ENCODE measurements at regions not wholly inside any gene's neighbourhood (a gene's known extent, or its start where the extent isn't known, plus 50 kb on each side); places are given as distances from the start of the nearest gene placed in this dataset.

DNA sequence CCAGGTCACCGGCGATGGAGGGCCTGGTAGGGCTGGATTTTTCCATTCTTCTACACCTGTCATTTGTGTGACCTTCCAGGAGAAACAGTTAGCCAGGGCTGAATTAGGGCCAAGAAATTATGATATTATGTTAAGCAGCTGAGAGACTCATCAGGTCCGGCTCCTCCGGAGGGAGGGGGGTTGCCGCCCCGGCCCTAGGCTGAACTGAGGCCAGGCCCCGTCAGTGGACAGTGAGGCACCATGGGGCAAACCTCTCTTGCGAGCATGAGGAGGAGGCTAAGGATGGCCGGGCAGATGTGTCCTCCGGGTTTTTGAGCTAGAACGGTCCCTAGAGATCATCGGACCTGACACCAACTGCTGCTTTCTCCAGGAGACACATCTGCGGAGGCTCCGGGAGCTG, 150.1 kb downstream of the SOX11 start:
- DNase-seq (ENCODE audit: low read depth) = no peak

DNA sequence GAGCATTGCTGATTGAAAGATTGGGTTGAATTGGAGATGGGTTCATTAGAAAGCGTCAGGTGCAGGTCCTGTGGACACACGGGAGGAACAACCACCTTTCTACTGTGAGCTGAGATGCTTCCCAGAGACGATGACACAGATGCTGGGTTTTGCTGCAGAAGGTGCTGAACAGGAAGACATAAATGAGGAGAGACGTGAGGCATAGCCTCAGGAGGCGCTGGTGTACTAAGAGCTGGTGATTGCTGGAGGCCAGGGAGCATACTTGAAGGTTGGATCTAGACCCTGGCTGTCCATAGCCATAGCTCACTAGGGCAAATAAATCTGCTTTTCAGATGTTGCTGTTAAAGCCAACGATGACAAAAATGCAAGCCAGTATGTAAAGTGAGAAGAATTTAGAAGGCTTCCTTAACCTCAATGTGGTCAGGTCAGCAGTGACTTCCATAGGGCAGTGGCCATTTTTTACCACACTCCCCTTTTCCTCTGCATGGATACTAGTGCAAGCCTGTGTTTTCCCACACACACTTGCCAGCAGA, 153.7 kb downstream of the SOX11 start:
- no peak for DNase-seq (ENCODE audit: low read depth)

DNA sequence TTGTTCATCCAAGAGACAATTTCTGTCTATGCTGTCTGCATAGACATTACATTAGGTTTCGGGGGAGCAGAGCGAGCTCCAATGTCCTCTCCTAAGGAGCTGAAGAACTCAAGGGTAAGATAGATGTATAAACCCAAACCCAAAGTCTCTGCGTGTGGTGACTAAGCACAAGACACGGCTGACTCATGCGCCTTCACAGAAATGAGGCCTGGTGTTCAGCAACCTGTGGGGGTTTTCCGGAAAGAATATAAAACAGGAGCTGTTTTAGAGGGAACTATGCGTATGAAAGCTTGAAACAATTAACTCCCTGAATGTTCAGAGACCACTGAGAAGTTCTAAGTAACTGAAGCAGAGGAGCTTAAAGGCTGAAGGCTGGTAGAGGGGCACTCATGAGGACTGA, 154.7 kb downstream of the SOX11 start:
- no peak for DNase-seq (ENCODE audit: low read depth)

DNA sequence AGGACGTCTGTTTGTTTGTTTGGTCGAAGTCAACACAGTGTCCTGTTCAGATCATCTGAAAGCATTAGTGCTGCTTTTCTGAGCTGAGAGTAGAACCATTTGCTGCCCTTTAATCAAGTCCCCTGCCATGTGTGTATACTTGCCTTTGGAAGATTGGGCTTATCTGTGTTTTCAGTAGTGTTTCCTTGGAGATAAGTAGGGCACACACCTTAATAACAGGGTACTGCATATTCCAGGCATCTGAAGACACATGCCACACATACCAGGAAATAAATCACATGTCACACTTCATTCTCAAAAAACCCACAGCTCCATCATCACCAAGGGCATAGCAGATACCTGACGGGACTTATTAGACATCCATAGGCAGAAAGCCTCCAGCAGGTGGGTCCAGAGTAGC, 157.4 kb downstream of the SOX11 start:
- no peak for DNase-seq (ENCODE audit: low read depth)

DNA sequence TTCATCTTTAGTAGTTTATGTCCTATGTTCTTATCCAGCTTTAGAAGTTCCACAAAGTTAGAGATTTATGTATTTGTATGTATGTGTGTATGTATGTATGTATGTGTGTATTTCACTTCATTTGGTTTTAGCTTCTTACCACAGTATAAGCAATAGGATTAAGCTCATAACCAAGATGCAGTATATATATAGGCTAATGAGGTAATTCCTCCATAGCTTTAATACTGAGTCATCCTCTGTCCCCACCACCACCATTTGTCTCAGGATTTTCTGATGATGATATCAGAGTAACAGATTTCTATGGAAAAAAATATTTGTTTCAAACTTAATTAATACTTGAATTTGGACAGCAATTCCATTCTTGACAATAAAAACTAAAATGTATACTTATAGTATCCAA, 159.2 kb downstream of the SOX11 start:
- DNase-seq (ENCODE audit: low read depth) = no peak

DNA sequence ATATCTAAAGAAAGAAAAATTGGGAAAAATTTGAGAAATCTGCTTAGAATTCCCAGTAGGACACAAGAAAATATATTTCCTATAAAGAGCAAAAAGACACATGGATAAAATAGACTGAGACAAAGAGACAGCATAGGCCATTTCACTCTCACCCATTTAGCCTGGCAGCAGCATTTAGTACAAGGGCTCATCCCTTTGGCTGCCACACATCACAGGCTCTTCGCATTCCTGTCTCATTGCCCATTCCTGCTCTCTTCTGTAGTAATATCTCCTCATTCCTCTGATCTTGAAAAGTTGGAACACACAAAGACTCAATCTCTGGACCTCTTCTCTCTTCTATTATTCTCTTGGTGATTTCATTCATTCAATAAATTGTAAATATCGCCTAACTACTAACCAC, 162.6 kb downstream of the SOX11 start:
- DNase-seq (ENCODE audit: low read depth) = no peak

DNA sequence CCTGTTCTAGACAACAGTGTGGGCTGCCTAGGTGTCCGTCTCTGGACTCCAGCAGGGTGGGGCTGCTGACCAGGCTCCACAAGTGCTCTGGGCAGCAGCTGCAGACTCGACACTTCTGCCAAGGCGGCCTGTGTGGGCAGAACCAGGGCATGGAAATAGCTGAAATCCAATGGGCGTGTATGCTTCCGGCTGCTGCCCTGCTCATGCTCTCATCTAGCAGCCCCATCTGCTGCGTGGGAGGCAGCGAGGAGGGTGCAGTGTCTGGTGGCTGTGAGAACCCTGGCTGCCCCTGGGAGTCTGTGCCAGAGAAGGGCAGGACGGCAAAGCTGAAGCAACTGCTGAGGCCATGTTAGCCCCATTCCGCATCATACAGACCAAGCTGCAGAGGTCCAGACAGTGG, 174.9 kb downstream of the SOX11 start:
- DNase-seq (ENCODE audit: low read depth) = no peak

DNA sequence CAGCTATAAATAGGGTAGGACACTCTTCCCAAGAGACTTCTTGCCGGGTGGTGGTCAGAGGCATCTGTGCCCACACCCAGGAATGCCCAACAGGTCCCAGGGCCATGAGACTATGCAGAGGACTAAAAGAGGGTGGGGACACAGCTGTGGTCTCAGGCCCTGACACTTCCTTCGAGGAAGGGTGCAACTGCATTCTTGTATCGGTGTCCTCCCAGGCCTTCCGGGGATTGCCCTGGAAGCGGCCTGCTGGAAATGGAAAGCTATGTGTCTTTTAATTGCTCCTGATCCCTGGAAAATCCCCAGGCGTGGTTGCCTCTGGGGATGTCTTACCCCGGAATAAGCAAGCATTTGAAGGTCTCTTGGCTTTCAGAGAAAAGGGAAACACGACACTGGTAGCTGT, 176.7 kb downstream of the SOX11 start:
- no peak for DNase-seq (ENCODE audit: low read depth)

DNA sequence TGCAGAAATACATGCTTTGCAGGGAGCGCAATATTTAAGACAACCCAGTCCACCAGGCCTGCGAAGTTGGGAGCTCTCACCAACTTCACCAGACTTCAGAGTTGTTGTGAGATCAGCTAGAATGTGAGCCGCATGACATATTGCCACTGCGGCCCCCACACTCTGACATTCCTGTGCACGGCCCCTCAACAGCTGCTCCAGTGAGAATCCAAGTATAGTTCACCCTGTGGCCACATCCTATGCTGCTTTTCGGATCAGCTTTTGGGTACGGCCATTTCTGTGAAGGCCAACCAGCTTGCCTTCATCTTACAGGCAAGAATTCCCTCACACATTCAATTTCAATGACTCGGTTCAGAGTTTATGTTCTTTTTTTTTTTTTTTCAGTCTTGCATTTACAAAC, 177.8 kb downstream of the SOX11 start:
- DNase-seq (ENCODE audit: low read depth) = no peak

DNA sequence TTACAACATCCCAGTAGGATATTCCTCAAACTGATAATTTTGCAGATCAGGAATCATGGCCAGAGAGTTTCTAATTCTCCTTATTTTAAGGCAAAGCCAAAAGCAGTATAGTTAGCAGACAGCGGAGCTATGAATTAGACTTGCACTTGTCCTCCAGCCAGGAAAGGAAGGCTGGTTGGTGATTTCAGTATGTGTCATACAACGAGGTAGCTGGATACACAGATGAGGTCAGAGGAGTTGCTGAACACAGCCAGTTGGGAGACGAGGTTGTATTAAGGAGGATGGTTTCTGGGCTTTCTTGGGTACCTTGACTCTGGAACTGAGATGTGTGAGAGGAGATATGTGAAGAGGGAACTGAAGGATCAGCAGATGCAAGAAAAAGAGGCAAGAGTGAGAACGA, 185.2 kb downstream of the SOX11 start:
- DNase-seq (ENCODE audit: low read depth) = no peak

DNA sequence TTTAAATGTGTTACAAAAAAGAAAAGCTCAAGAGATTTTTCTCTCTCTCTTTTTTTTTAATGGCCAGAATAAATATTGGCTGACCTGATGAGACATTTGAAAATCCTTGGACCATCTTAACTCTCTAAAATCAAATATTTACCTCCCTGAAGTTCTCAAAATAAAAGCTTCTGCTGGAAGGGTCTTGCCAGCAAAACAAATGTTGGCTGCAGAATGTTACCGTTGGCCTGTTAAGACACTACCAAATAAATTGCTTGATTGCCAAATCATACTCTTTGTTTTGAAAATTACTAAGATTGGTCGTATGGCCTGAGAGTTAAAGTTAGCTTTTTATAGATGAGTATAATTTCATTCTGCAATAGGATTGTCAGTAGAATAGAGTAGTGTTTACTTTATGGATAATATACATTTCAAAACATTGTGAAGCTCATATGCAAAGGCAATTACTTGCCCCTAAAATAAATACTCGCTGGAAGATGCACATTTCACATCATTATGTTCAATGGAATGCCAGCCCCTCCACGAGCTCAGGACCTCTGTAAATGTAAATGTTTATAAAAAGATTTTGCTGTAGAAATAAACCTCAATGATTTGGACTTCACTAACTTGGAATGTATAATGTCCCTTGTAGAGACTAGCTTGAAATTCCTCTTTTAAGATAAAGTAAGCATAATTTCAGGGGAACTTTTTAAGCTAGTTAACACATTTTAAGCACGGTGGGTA, 193.4 kb downstream of the SOX11 start:
- no peak for DNase-seq (ENCODE audit: low read depth)

DNA sequence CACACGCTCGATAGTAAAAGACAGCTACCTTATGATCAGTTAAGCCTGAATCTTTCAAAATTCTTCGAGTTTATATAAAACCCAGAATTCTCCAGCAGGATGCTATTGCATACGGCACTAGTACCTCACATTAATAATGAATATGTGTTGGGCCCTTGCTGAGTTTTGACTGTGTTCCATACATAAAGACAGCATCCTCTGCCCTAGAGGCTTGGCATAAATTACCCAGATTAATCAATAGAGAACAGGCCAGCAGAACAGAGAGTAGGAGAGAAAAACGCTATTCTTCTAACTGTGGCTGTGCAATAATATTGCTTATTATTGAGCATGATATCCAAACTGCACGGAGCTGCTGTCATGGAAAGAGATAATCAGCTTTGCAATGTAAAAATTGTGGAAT, 194.3 kb downstream of the SOX11 start:
- no peak for DNase-seq (ENCODE audit: low read depth)

DNA sequence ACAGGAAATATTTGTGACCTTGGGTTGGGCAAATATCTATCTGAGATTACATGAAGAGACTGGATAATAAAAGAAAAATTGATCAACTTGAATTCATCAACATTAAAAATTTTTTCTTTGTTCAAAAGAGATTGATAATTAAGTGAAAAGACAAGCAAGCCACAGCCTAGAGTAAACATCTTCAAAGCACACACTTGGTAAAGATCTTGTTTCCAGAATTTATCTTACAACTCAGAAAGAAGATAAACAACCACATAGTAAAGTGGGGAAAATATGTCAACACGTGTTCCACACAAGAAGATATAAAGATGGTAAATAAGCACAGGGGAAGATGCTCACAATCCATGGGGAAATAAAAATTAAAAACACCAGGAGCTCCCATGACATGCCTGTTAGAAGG, 195.9 kb downstream of the SOX11 start:
- DNase-seq (ENCODE audit: low read depth) = no peak

DNA sequence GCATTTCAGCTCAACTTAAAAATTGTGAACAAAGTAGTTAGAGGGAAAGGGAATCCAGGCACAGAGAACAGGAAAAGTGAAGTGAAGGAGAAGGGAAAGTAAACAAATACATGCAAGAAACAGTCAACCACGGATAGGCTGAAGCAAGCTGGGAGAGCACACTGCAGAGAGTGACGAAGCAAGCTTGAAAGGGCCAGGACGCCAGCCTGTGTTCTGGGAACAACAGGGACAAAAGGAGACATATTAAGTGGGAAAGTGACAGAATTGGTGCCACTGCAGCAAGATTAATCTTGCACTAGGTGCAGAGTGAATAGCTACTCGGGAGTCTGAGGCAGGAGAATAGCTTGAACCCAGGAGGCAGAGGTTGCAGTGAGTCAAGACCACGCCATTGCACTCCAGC, 197.3 kb downstream of the SOX11 start:
- DNase-seq (ENCODE audit: low read depth) = no peak

DNA sequence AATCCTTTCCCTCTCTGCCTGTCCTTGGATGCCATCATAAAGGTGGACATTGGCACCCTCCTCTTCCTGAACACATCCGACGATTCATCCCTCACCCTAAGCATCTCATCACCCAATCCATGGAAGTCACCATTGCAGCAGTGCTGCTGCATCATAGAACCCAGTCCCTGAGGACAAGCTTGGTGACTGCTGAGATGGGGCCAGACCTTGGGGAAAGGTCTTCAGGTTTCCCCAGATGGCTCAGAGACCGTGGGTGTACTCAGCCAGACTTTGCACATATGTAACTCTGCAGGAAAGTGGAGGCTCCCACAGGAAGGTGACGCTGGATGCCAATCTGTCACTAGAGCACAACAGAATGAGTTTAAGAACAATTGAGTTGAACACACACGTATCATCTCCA, 202.2 kb downstream of the SOX11 start:
- DNase-seq (ENCODE audit: low read depth) = no peak

DNA sequence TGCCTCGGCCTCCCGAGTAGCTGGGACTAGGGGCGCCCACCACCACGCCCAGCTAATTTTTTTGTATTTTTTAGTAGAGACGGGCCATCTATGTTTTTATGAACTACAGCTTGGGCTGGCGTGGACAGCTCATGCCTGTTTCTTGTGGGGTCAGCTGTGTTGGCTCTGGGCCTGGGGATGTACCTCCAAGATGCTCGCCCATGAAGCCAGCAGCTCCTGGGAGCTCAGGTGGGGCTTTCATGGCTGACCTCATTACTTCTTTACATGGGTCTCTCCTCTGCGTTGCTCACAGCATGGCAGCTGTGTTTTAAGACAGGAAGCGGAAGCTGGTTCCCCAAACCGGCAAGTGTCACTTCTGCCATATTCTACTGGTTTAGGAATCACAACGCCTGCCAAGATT, 203.1 kb downstream of the SOX11 start:
- DNase-seq (ENCODE audit: low read depth) = no peak

DNA sequence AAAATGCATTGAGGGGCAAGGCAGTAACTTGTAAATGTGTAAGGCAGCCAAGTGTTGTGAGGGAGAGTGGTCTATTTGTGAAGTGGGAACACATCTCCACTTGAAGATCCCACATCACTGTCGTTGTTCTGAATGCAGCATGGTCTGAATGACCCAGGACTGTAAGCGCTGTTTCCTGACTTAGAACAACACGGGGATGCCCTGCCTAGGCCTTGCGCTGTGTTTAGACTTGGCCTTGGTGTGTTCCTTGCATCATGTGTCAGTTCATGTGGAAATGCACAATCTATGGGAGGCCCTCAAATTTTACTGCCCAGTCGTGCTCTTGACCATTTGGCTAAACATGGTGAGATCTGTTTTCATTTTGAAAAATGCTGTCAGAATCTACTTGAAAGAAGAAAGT, 205.1 kb downstream of the SOX11 start:
- DNase-seq (ENCODE audit: low read depth) = no peak

DNA sequence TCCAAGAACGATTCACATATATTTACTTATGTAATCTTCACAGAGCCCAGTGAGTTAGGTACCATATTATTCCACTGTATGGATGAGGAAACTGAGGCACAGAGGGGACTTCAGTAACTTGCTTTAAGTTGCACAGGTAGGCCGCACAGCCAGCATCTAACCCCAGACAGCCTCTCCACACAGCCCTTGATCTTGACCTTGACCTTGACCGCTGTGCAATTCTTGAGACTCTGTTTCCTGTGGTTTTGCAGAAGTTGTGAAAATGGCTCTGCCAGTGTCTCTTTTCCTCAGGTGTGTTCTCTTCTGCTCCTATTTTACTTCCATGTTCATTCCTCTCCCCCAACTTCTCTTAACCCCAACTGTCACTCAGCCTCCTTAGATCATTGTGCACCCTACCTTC, 206.5 kb downstream of the SOX11 start:
- no peak for DNase-seq (ENCODE audit: low read depth)

DNA sequence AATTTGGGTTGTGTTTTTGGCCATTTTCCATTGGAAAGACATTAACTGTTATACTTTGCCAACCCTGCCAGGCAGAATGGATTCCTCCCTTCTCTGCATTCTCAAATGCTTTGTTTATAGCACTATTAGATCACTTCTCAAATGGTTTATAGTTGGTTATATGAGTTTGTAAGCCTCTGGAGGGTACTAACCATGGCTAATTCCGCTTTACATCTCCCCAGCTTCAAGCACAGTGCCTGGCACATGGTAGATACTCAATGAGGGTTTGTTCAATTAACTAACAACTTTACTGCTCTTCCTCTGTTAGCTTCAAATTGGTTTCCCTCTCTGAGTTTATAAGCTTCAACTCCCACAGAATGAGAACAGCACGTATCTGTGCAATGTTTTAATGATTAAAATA, 213.5 kb downstream of the SOX11 start:
- no peak for DNase-seq (ENCODE audit: low read depth)

DNA sequence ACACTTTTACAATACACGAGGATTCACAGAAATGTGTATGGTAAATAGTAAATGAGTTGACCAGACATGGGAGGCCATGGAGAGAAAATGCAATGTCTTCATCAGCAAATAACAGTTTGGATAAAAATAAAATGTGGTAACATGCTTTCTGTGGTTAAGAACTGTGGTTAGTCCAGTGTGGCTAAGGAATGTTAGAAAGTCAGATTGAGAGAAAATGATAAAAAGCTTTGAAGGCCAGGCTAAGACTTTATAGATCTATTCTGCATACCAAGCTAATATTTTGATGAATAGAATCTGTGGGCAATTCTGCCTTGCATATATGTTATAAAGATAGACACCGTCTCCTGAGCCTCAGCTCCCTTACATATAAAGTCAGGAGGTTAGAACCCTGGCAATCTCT, 215.9 kb downstream of the SOX11 start:
- no peak for DNase-seq (ENCODE audit: low read depth)

DNA sequence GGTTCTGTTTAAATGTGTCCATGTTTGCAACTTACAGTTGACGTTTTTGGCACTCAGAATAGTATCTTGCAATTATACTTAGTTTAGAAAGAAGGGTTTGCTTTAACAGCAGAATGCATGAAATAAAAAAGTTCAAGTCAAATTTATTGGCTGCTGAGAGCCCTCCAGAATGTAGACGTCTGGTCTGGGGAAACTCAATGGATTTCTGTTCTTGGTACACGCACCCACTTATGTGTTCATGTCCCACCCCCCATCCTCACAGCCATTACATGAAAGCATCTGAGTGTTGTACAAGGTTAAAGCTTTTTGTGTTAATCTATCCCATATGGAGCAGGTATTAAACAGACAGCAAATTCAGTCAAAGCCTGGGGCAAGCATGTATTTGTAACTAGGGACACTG, 219.5 kb downstream of the SOX11 start:
- DNase-seq (ENCODE audit: low read depth) = no peak

DNA sequence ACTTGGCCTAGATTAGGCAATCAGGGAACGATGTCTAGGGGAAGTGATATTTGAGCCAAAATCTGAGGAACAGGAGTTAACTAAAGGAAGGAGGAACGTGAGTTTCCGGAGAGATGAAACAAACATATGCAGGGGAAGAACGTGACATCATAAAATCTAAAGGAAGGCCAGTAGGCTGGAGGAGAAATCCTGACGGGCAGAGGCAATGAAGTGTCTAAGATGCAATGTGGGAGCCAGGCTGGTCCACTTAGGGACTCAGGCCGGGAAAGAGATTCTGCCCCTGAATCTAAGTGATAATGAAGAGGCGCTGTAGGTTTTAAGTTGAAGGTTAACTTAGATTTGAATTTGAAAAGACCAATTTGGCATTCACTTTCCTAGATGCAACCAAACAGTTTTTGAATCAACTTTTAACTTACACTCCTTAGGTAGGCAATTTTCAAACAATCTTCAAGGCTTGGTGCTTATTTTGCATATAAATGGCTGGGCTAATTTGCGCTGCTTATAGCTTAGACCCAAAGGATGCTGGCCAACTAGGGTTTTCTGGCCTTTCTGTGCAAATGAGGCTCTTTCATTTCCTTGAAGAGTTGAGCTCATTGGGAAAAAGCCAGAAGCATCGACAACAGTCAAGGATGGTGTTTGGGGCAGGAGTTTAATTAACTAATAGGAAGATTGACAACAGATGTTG, 221.7 kb downstream of the SOX11 start:
- no peak for DNase-seq (ENCODE audit: low read depth)

DNA sequence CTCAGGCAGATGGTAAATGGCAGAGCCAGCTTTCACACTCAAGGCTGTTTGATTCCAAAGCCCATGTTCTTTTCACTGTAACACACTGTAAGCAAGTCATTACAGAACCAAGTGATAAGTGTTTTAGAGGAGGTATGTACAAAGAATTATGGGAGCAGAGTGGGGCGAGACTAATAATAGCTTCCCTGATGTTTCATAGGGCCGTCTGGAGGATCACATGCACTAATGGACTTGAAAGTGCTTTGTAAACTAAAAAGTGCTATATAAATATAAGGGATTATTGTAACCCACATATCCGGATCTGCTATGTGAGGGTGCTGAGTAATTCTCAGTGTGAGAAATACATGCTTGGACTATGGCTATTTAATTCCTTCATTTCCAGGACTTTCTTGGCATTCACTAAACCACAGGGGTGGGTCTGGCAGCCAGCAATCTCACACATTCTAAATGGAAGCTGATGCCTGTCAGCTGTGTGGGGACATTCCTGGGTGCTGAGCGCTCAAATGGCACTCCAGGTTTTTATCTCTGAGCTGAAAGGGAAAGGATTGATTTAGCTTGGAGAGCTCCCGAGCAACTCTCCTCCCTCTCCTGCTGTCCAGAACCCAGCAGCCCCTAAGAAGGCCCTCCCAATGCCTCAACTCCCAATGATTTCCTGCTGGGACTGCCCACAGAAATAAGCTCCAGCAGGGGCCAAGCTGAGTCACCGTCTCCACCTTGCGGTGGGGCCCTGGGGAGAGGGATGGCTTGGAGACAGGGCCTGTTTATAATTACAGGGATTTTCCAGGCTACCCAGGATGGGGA, 222.8 kb downstream of the SOX11 start:
- no peak for DNase-seq (ENCODE audit: low read depth)
